Astrocyte (in vitro differentiated cells and primary cell): ENCODE measurements at regions not wholly inside any gene's neighbourhood (a gene's known extent, or its start where the extent isn't known, plus 50 kb on each side); places are given as distances from the start of the nearest gene placed in this dataset.
A peak's percentile ranks its signal among the peaks of the same experiment; 100 is the strongest.

Experiments
- DNase-seq: peaks from one replicate; pipeline ENCODE4 v3.0.0-alpha.2; 2010; ENCODE audit warnings: low read depth
- FAIRE-seq: peaks from 2 replicates; lab custom pipeline; 2011; peaks lifted over from hg19 to GRCh38; lab: Jason Lieb, UNC
- H2AFZ ChIP-seq: 2 replicates; pipeline ENCODE4 v1.6.0; 2012; ENCODE audit warnings: low read depth, low read length, inconsistent platforms
- H3K27ac ChIP-seq: 2 replicates; pipeline ENCODE4 v1.5.1; 2011; ENCODE audit warnings: low read depth, low read length, inconsistent platforms
- H3K27me3 ChIP-seq: 2 replicates; pipeline ENCODE4 v1.6.0; 2011; ENCODE audit warnings: low read length, inconsistent platforms; ENCODE audit not compliant: insufficient read depth
- H3K36me3 ChIP-seq: 2 replicates; pipeline ENCODE4 v1.5.1; 2011; ENCODE audit warnings: low read length, inconsistent platforms; ENCODE audit not compliant: insufficient read depth
- H3K4me1 ChIP-seq: 2 replicates; pipeline ENCODE4 v1.5.1; 2011; ENCODE audit warnings: low read length, inconsistent platforms; ENCODE audit not compliant: insufficient read depth
- H3K4me2 ChIP-seq: 2 replicates; pipeline ENCODE4 v1.6.0; 2012; ENCODE audit warnings: low read length, inconsistent platforms
- H3K4me3 ChIP-seq: 2 replicates; pipeline ENCODE4 v1.5.1; 2011; ENCODE audit warnings: low read depth, mild to moderate bottlenecking, low read length, inconsistent platforms; ENCODE audit not compliant: insufficient read depth
- H3K79me2 ChIP-seq: 2 replicates; pipeline ENCODE4 v1.6.0; 2012; ENCODE audit warnings: mild to moderate bottlenecking, low read length, inconsistent platforms; ENCODE audit not compliant: insufficient read depth
- H3K9ac ChIP-seq: 2 replicates; pipeline ENCODE4 v1.6.0; 2012; ENCODE audit warnings: mild to moderate bottlenecking, low read length, inconsistent platforms
- H3K9me3 ChIP-seq: 2 replicates; pipeline ENCODE4 v1.5.1; 2012; ENCODE audit warnings: low read depth, mild to moderate bottlenecking, low read length, inconsistent platforms; ENCODE audit not compliant: insufficient read depth
- H4K20me1 ChIP-seq: 2 replicates; pipeline ENCODE4 v1.6.0; 2012; ENCODE audit warnings: low read length, inconsistent platforms; ENCODE audit not compliant: insufficient read depth
- H3K27ac Mint-ChIP-seq: one replicate; pipeline ENCODE4 v1.8.0; 2021; ENCODE audit warnings: mild to moderate bottlenecking, mixed read lengths; ENCODE audit not compliant: unreplicated experiment
- H3K27me3 Mint-ChIP-seq: one replicate; pipeline ENCODE4 v1.8.0; 2021; ENCODE audit warnings: low read depth, mixed read lengths; ENCODE audit not compliant: unreplicated experiment
- H3K36me3 Mint-ChIP-seq: one replicate; pipeline ENCODE4 v1.8.0; 2021; ENCODE audit warnings: low read depth, mixed read lengths; ENCODE audit not compliant: unreplicated experiment
- H3K4me1 Mint-ChIP-seq: one replicate; pipeline ENCODE4 v1.8.0; 2021; ENCODE audit warnings: low read depth, mixed read lengths; ENCODE audit not compliant: unreplicated experiment
- H3K4me3 Mint-ChIP-seq: one replicate; pipeline ENCODE4 v1.8.0; 2021; ENCODE audit warnings: mild to moderate bottlenecking, moderate library complexity, mixed read lengths; ENCODE audit not compliant: unreplicated experiment
- H3K9me3 Mint-ChIP-seq: one replicate; pipeline ENCODE4 v1.8.0; 2021; ENCODE audit warnings: mild to moderate bottlenecking, mixed read lengths; ENCODE audit not compliant: unreplicated experiment
- CTCF ChIP-seq: IDR thresholded peaks from 2 replicates; pipeline ENCODE4 v1.5.1; 2011; ENCODE audit warnings: low read depth, mild to moderate bottlenecking, inconsistent platforms, low read length, moderate library complexity; ENCODE audit not compliant: insufficient read depth
- EZH2 ChIP-seq: IDR thresholded peaks from 2 replicates; pipeline ENCODE4 v1.6.1; 2012; ENCODE audit warnings: mild to moderate bottlenecking, low read length, inconsistent platforms; ENCODE audit not compliant: insufficient read depth

- Histone ChIP-seq H3K27ac (no peak overlapping the region), H3K4me3 (no peak overlapping the region), H4K20me1 (no peaks in the 10 kb centered on the region), H3K4me2 (no peak overlapping the region), H3K79me2 (no peaks in the 10 kb centered on the region), H3K9ac (no peak overlapping the region), H2AFZ (no peak overlapping the region), H3K27me3 (no peaks in the 10 kb centered on the region), H3K4me1 (peaks cover 7% of the 10 kb centered on the region), H3K36me3 (no peaks in the 10 kb centered on the region), H3K9me3 (no peaks in the 10 kb centered on the region)
- FAIRE-seq, result no peak
- no peaks in the 10 kb centered on the region for H3K36me3 Mint-ChIP-seq
- DNase-seq, result no peak
- no peak overlapping the region for H3K4me3 Mint-ChIP-seq
- H3K27ac Mint-ChIP-seq, result no peak overlapping the region
- H3K9me3 Mint-ChIP-seq, result no peaks in the 10 kb centered on the region
- H3K4me1 Mint-ChIP-seq, result peaks cover 25% of the 10 kb centered on the region
- H3K27me3 Mint-ChIP-seq, result no peaks in the 10 kb centered on the region
- no peak for TF ChIP-seq EZH2
- no peak for TF ChIP-seq CTCF
Measured at GRCh38 chr10:2974503-2975207, 92.7 kb upstream of the PFKP start.

GRCh38 chr10:2974083-2974482 lies 93.3 kb upstream of the PFKP start:
- H3K27ac Mint-ChIP-seq, result no peak overlapping the region
- H4K20me1 ChIP-seq, result no peaks in the 10 kb centered on the region
- no peak overlapping the region for H3K4me3 Mint-ChIP-seq
- peaks cover 2% of the 10 kb centered on the region for H3K4me1 ChIP-seq
- peaks cover 20% of the 10 kb centered on the region for H3K4me1 Mint-ChIP-seq
- H3K79me2 ChIP-seq, result no peaks in the 10 kb centered on the region
- FAIRE-seq, result no peak
- no peak overlapping the region for H3K4me2 ChIP-seq
- H3K36me3 ChIP-seq, result no peaks in the 10 kb centered on the region
- H3K9me3 Mint-ChIP-seq, result no peaks in the 10 kb centered on the region
- no peak for TF ChIP-seq CTCF
- TF ChIP-seq EZH2, result no peak
- no peak for DNase-seq
- no peak overlapping the region for H3K27ac ChIP-seq
- no peak overlapping the region for H3K9ac ChIP-seq
- H2AFZ ChIP-seq, result no peak overlapping the region
- H3K36me3 Mint-ChIP-seq, result no peaks in the 10 kb centered on the region
- no peak overlapping the region for H3K4me3 ChIP-seq
- no peaks in the 10 kb centered on the region for H3K27me3 Mint-ChIP-seq
- no peaks in the 10 kb centered on the region for H3K9me3 ChIP-seq
- H3K27me3 ChIP-seq, result no peaks in the 10 kb centered on the region

GRCh38 chr10:2972810-2973209 lies 94.5 kb upstream of the PFKP start:
- no peak overlapping the region for H3K4me2 ChIP-seq
- H4K20me1 ChIP-seq, result no peaks in the 10 kb centered on the region
- Mint-ChIP-seq H3K36me3 (no peaks in the 10 kb centered on the region), H3K9me3 (no peaks in the 10 kb centered on the region), H3K27me3 (no peaks in the 10 kb centered on the region), H3K4me1 (peaks cover 27% of the 10 kb centered on the region), H3K27ac (peak overlapping the region; percentile 75), H3K4me3 (no peak overlapping the region)
- H3K79me2 ChIP-seq, result no peaks in the 10 kb centered on the region
- FAIRE-seq (no peak), DNase-seq (no peak)
- H3K9ac ChIP-seq, result no peak overlapping the region
- H3K27ac ChIP-seq, result no peak overlapping the region
- no peak overlapping the region for H2AFZ ChIP-seq
- no peak for TF ChIP-seq EZH2
- TF ChIP-seq CTCF, result no peak
- no peaks in the 10 kb centered on the region for H3K9me3 ChIP-seq
- H3K4me3 ChIP-seq, result no peak overlapping the region
- H3K36me3 ChIP-seq, result no peaks in the 10 kb centered on the region
- H3K4me1 ChIP-seq, result no peaks in the 10 kb centered on the region
- no peaks in the 10 kb centered on the region for H3K27me3 ChIP-seq
